ENCODE measurements at regions not wholly inside any gene's neighbourhood (a gene's known extent, or its start where the extent isn't known, plus 50 kb on each side); places are given as distances from the start of the nearest gene placed in this dataset.

DNA sequence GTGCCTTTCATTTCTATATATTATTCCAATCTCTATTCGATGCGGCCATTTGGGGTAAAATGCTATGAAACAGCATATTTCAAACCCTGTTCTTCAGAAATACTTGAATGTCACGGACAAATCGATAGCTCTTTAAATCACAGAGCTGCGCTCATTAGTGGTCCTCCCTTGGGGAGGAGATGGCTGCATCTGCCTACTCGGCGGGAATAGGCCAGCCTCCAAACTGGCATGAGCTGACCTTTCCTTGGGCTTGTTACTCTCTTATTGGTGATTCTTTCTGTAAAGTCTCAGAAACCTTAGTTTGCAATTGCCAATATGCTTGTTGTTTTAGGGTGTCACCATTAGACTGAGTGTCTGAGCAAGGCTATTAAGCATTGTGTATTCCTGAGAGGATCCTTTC, 120.9 kb downstream of the BDH1 start:
- DNase-seq (ENCODE audit: extremely low spot score), result no peak
- CTCF ChIA-PET, result no interaction called here

GRCh38 chr3:197432384-197433127, 123.2 kb downstream of the BDH1 start:
- ChIA-PET CTCF (interaction anchor here (0.6 kb wide), 1 partner anchor 27 kb away, joined by 3 read pairs; no protein-coding TSS in a partner anchor), POLR2A (no interaction called here)
- DNase-seq (ENCODE audit: extremely low spot score), result no peak
- TF ChIP-seq PKNOX1 (IDR thresholded peaks at IDR 0.05), result no peak
- no peak for TF ChIP-seq ARNT (IDR thresholded peaks at IDR 0.05)
- no peak for TF ChIP-seq FOXM1 (IDR thresholded peaks at IDR 0.05; ENCODE audit: borderline replicate concordance)
- no peak for TF ChIP-seq BHLHE40 (IDR thresholded peaks at IDR 0.05; ENCODE audit: borderline replicate concordance)
- no peak for TF ChIP-seq SP1 (IDR thresholded peaks at IDR 0.05)
- TF ChIP-seq ELF4 (IDR thresholded peaks at IDR 0.05), result no peak
- no peak for TF ChIP-seq SUZ12 (IDR thresholded peaks at IDR 0.05)
- TF ChIP-seq LEF1 (IDR thresholded peaks at IDR 0.05; ENCODE audit: borderline replicate concordance), result no peak
- no peak for TF ChIP-seq NFRKB (IDR thresholded peaks at IDR 0.05)
- no peak for TF ChIP-seq CTBP1 (IDR thresholded peaks at IDR 0.05; ENCODE audit: borderline replicate concordance)
- no peak for TF ChIP-seq TARDBP (IDR thresholded peaks at IDR 0.05)

More for the DNA sequence above, 120.9 kb downstream of the BDH1 start:
- POLR2A ChIA-PET, result no interaction called here
- TF ChIP-seq FOXM1 (IDR thresholded peaks at IDR 0.05; ENCODE audit: borderline replicate concordance), result no peak
- TF ChIP-seq ELF4 (IDR thresholded peaks at IDR 0.05), result no peak
- TF ChIP-seq BHLHE40 (IDR thresholded peaks at IDR 0.05; ENCODE audit: borderline replicate concordance), result no peak
- TF ChIP-seq HDGF (IDR thresholded peaks at IDR 0.05; ENCODE audit: borderline replicate concordance), result no peak
- no peak for TF ChIP-seq PKNOX1 (IDR thresholded peaks at IDR 0.05)
- TF ChIP-seq FOXK2 (IDR thresholded peaks at IDR 0.05), result no peak
- TF ChIP-seq SUZ12 (IDR thresholded peaks at IDR 0.05), result no peak
- TF ChIP-seq SP1 (IDR thresholded peaks at IDR 0.05), result no peak
- TF ChIP-seq LEF1 (IDR thresholded peaks at IDR 0.05; ENCODE audit: borderline replicate concordance), result no peak
- TF ChIP-seq L3MBTL2 (conservative IDR thresholded peaks at IDR 0.05), result no peak
- TF ChIP-seq ZNF384 (IDR thresholded peaks at IDR 0.05), result no peak
- no peak for TF ChIP-seq NFRKB (IDR thresholded peaks at IDR 0.05)
- no peak for TF ChIP-seq TARDBP (IDR thresholded peaks at IDR 0.05)
- no peak for TF ChIP-seq FOXA1 (IDR thresholded peaks at IDR 0.05)
- no peak for TF ChIP-seq CTBP1 (IDR thresholded peaks at IDR 0.05; ENCODE audit: borderline replicate concordance)
- TF ChIP-seq ARNT (IDR thresholded peaks at IDR 0.05), result no peak

DNA sequence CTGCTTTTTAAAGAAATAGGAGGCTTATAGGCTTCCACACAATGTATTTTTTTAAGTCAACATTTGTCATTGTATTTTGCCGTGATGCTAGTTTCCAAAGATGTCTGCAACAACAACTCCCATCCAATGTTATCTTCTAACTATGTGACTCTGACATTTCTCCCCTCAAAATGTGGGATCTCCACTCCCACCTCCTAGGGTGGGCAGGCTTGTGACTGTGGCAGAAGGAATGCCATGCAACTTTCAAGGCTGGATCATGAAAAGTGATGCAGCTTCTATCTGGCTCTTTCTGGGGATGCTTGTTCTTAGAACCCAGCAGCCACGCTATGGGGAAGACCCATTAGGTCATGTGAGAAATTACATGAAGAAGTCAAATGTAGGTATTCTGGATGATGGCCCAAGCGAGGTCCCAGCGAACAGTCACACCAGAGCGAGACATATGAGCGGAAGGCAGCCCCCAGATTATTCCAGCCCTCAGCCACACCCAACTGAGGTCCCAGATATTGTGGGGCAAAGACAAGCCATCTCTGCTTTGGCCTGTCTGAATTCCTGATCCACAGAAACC, 124.3 kb downstream of the BDH1 start:
- CTCF ChIA-PET, result no interaction called here
- POLR2A ChIA-PET, result no interaction called here
- no peak for DNase-seq (ENCODE audit: extremely low spot score)
- TF ChIP-seq CTBP1 (IDR thresholded peaks at IDR 0.05; ENCODE audit: borderline replicate concordance), result no peak
- TF ChIP-seq SUZ12 (IDR thresholded peaks at IDR 0.05), result no peak
- TF ChIP-seq BHLHE40 (IDR thresholded peaks at IDR 0.05; ENCODE audit: borderline replicate concordance), result no peak
- TF ChIP-seq L3MBTL2 (conservative IDR thresholded peaks at IDR 0.05), result no peak
- no peak for TF ChIP-seq FOXK2 (IDR thresholded peaks at IDR 0.05)
- TF ChIP-seq ELF4 (IDR thresholded peaks at IDR 0.05), result no peak
- TF ChIP-seq ARNT (IDR thresholded peaks at IDR 0.05), result no peak
- no peak for TF ChIP-seq NFRKB (IDR thresholded peaks at IDR 0.05)
- TF ChIP-seq ZNF384 (IDR thresholded peaks at IDR 0.05), result no peak
- TF ChIP-seq PKNOX1 (IDR thresholded peaks at IDR 0.05), result no peak
- no peak for TF ChIP-seq TARDBP (IDR thresholded peaks at IDR 0.05)
- TF ChIP-seq LEF1 (IDR thresholded peaks at IDR 0.05; ENCODE audit: borderline replicate concordance), result no peak
- TF ChIP-seq SP1 (IDR thresholded peaks at IDR 0.05), result no peak

GRCh38 chr3:197430934-197431333, 124.8 kb downstream of the BDH1 start:
- no peak for TF ChIP-seq FOXA1 (IDR thresholded peaks at IDR 0.05)
- TF ChIP-seq BHLHE40 (IDR thresholded peaks at IDR 0.05; ENCODE audit: borderline replicate concordance), result no peak
- TF ChIP-seq SUZ12 (IDR thresholded peaks at IDR 0.05), result no peak
- no peak for TF ChIP-seq TARDBP (IDR thresholded peaks at IDR 0.05)
- no peak for TF ChIP-seq ELF4 (IDR thresholded peaks at IDR 0.05)
- no peak for TF ChIP-seq ZNF384 (IDR thresholded peaks at IDR 0.05)
- POLR2A ChIA-PET, result no interaction called here
- CTCF ChIA-PET, result no interaction called here
- DNase-seq (ENCODE audit: extremely low spot score), result no peak

- no peak for DNase-seq (ENCODE audit: extremely low spot score)
- ChIA-PET POLR2A (no interaction called here), CTCF (no interaction called here)
- no peak for TF ChIP-seq ZNF384 (IDR thresholded peaks at IDR 0.05)
- no peak for TF ChIP-seq FOXM1 (IDR thresholded peaks at IDR 0.05; ENCODE audit: borderline replicate concordance)
- no peak for TF ChIP-seq SP1 (IDR thresholded peaks at IDR 0.05)
- no peak for TF ChIP-seq HDGF (IDR thresholded peaks at IDR 0.05; ENCODE audit: borderline replicate concordance)
- no peak for TF ChIP-seq NFRKB (IDR thresholded peaks at IDR 0.05)
- TF ChIP-seq PKNOX1 (IDR thresholded peaks at IDR 0.05), result no peak
- no peak for TF ChIP-seq SUZ12 (IDR thresholded peaks at IDR 0.05)
- no peak for TF ChIP-seq L3MBTL2 (conservative IDR thresholded peaks at IDR 0.05)
- no peak for TF ChIP-seq LEF1 (IDR thresholded peaks at IDR 0.05; ENCODE audit: borderline replicate concordance)
- TF ChIP-seq BHLHE40 (IDR thresholded peaks at IDR 0.05; ENCODE audit: borderline replicate concordance), result no peak
- no peak for TF ChIP-seq CTBP1 (IDR thresholded peaks at IDR 0.05; ENCODE audit: borderline replicate concordance)
- TF ChIP-seq ARNT (IDR thresholded peaks at IDR 0.05), result no peak
- no peak for TF ChIP-seq FOXK2 (IDR thresholded peaks at IDR 0.05)
Measured at GRCh38 chr3:197430502-197430901, 125.3 kb downstream of the BDH1 start.

All from HEK293T (cell line).